Pulmonary artery endothelial cell (primary cell): ENCODE measurements at regions not wholly inside any gene's neighbourhood (a gene's known extent, or its start where the extent isn't known, plus 50 kb on each side); places are given as distances from the start of the nearest gene placed in this dataset.
"Not testable (repeated sequence)": the region's sequence is repeated elsewhere in the genome, so short reads cannot be mapped to it uniquely, and the experiment has no call there.

Source experiments
- DNase-seq: peaks from one replicate; pipeline ENCODE4 v3.0.0-alpha.2; 2011; ENCODE audit warnings: low read depth, low spot score

DNA sequence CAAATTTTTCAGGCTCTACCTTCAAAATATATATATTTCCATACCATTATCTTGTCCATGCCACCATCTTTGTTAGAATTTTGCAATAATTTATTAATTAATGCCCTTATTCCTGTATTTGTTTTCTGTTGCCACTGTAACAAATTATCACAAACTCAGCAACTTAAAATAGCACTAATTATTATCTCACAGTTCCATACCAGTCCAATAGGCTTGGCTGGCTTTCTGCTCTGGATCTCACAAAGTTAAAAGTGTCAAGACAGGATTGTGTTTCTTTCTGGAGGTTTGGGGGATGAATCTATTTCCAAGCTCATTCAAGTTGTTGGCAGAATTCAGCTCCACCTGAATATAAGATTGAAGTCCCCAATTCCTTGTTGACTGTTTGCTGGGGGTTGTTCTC lies 58.6 kb upstream of the SLC38A4 start:
- no peak for DNase-seq

DNA sequence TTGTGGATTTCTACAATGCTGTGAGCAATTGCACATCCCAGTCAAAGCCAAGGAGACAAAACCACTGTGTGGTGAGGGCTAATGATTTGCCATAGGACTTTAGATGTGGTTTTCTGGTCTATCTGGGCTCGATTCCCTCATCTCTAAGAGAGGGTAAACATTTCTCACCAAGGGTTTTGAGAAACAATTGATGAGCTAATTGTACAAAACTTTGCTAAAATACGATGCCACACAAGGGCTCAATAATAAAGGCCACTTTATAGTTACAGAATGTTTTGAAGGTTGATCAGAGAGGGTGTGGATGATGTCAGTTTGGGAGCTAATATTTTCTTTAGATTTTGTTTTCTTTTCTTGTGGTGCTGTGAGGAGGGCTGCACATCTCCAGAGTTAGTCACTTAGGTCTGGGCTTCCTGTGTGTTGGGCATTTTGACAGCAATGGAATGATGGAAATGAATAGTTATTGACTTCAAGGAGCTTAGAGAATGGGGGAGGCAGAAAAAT lies 60.8 kb upstream of the SLC38A4 start:
- DNase-seq, result no peak

DNA sequence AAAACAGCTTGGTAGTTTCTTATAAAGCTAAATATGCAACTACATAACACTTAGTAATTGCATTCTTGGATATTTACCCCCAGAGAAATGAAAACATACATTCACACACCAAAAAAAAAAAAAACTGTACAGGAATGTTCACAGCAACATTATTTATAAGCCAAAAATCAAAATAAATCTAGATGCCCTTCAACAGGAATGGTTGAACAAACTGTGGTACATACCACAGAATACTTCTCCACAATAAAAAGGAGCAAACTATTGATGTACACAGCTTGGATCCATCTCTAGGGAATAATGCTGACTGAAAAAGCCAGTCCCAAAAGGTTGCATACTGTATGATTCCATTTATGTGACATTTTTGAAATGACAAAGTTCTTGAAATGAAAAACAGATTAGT lies 62.1 kb upstream of the SLC38A4 start:
- no peak for DNase-seq

DNA sequence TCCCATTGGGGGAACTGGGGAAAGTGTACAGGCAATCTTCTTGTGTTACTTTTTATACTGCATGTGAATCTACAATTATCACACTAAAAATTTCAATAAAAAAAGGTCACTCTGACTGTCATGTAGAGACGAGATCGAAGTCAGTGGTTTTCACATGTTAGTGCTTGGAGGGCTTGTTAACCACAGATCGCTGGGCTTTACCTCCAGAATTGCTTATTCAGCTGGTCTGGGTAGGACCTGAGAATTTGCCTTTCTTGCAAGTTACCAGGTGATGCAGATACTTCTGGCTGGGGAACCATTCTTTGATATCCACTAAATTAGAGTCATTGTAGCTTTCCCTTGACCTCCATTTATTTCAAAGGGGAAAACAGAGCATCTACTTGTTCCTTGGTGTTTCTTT lies 62.8 kb upstream of the SLC38A4 start:
- no peak for DNase-seq

DNA sequence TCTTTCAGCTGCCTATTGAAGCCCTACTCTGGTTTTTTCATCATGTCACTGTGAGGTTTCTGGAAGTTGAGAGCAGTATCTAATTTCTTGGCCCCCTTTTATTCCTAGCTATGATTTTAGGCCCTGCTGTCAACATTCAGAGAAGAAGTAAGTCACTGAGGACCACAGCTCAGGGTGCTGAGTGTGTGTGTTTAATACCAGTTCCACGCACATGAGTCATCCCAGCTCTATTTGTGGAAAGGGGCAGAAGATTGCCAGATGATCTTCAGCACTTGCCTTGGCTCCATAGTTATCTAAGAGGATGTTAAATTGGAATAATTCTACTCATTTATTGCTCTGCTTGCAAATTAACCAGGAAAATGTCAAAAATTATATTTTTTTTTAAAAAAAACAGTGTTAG lies 65.5 kb upstream of the SLC38A4 start:
- no peak for DNase-seq

DNA sequence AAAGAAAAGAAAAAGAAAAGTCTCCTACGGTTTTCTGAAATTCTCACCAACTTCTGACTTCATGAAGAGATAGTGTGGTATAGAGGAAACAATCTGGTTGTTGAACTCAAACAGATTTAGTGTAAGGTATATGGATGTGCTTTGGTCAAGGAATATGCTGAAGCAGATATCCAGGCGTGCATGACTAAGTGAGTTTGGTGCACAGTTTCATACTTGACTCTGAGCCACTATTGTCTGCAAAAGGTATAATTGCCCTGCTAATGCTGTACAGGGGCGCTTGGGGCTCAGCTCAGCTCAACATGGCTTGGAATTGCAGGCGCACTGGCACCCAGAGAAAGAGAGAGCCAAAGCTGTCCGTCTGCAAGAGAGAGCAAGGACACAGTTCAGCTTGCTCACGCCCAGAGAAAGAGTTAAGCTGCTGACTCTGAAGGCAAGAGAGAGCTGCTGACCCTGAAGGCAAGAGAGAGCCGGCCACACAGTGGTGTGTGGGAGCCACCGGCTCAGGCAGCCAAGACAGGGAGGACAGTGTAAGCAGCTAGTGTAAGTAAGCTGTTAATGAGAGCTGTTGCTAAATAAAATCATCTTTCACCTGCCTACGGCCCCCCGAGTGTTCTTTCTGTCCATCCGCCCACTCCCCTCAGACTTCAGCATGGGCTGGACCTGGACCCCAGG lies 66.4 kb upstream of the SLC38A4 start:
- no peak for DNase-seq

DNA sequence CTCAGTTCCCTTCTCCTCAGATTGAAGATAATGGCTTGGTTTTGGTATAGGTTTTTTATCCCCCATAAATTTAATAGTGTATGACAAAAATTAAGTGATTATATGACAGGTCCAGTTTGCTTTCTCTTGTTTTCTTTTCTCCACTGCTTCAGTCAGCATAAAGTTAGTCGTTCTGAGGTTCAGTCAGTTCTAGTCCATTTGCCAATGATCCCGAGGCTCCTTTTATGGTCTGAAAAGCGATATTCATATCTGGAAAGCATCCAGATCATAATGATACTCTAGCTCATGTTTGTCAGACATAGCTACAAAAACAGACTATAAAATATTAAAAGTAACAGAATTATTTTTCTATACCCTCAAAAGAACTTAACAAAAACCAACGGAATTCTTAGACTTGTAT lies 67.1 kb upstream of the SLC38A4 start:
- no peak for DNase-seq

DNA sequence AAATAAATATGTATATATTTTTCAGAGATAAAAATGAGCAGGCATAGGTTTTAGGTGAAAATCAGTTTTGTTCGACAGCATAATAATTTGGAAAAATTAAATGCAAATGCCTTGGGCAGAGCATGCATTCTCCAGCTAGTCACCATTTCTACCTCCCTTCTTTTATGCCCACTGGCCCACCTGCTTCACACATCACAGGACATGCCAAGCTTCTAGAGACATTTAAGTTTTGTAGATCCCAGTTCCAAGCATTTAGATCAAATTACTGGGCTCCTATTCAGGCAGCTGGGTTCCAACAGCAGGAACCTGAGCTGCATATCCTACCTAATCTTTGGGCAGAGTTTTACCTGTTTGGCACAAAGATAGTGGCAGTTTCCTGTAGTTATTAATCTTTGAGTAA lies 67.6 kb upstream of the SLC38A4 start:
- DNase-seq, result no peak

DNA sequence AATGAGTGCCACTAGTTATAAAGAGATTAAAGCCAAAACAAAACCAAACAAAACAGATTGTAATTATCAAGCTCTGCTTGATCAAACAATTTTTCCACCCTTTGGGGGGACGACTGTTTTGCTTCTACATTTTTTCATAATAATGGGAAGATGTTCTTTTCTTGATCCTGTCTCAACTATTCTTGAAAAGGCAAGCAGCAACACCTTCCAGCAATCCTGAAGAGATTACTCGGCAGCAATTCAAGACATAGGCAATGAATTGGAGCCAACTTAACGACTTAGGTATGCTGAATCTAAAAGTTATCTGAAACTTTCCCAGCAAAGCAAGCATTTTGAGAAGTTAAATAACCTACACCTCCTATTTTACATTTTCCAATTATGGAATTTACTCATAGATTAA lies 69.9 kb upstream of the SLC38A4 start:
- no peak for DNase-seq

DNA sequence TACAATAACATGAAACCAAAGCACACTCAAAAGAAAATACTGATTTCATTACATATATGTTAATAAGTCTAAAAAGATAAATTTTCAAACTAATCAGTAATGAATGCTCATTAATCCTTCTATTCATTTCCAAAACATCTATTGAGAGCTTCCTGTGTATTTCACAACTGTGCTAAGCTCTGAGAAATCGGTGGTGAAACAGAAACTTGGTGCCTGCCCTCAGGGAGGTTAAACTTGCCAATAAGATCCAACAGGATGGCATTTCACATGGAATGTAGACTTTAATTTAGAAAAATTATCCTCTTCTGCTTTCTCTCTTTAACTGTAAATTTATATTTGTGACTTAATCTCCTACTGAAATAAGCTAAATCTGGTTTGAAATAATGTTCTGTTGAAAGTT lies 70.9 kb upstream of the SLC38A4 start:
- no peak for DNase-seq

DNA sequence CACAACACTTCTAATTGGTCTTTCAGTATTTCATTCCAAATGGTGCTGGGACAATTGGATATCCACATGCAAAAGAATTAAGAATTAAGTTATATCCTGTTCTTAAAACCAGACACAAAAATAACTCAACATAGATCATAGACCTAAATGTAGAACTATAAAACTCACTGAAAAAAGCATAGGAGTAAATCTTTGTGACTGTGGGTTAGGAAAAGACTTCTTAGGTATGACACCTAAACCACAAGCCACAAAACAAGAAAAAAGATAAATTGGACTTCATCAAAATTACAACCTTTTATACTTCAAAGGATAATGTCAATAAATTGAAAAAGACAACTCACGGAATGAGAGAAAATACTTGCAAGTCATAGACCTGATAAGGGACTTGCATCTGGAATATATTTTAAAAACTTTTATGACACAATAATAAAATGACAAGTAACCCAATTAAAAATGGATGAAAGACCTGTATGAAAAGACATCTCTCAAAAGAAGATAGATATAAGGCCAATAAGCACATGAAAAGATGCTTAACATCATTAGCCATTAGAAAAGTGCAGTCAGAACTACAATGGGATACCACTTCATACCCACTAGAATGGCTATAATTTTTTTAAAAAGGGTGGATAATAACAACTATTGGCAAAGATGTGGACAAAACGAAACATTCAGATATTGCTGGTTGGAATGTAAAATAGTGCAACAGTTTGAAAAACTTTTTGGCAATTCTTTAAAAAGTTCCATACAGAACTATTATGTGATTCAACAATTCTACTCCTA lies 72.5 kb upstream of the SLC38A4 start:
- DNase-seq, result no peak

DNA sequence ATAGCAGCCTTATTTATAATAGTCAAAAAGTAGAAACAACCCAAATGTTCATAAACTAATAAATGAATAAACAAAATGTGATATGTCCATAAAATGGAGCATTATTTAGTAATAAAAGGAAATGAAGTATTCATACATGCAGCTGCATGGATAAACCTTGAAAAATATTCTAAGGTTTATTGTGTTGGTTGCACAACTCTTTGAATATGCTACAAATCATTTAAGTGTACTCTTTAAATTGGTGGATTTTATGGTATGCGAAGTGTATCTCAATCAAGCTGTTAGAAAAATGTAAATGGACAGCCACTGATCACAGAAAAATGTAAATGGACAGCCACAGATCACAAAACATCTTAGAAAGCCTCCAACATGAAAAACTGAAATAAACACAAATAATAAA lies 73.2 kb upstream of the SLC38A4 start:
- DNase-seq, result no peak

DNA sequence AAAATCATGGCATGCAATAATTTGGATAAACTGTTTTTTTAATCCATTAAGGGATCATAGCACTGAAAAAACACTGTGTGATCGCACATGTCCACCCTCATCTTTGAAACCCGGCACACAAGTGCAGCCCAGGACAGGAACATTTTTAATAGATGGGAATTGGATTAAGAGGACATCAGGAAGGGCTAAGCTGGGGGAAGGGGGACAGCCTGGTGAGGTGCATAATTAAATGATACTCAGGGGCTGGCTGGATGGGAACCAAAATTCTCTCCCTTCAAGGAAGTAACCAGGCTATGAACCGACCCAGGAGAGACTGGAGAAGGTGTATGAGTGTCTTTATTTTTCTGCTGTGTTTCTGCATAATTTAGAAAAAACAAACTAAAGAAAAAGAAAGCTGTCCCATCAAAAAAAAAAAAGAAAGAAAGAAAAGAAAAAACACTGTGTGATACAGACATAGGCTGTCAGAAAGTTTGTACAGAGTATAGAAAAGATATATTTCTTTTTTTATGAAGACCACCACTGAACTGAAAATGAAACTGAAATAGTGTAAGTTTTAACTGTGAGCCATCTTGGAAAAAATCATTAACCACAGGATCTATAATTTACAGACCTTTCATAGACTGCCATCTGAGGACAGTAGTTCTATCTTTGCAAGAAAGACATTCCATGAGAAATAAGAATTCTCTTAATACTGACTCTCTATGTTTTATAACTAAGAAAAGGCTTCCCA lies 75.1 kb upstream of the SLC38A4 start:
- no peak for DNase-seq

DNA sequence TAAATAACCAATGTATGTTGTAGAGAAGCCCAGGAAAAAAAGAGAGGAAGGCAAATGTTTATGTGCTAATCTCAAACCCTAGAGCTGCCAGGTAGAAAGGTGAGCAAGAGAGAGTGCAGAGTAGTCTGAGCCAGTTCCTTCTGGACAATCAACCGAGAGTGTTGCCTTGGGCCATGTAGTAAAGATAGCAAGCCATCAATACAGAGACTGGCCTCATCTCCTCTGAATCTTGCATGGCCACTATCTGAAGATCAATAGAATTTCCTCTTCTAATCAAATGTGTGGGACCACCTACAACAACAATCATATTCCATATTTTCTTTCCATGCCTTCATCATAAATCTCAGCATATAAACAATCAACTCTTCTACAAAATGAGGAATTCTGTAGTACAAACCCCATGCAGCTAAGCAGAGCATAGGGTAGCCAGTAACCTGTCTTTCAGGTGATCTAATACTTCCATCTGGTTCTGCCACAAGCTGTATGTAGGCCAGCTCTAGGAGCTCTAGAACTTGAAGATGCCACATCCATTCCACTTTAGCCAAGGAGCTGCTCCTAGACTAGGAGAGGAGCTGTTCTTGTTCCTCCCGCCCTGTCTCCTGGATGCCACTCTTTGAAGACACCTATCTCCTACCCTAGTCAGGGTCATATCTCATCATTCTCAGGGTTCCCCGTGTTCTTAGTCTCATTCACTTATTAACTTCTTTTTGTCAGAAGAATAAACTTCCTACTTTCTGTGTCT lies 75.8 kb upstream of the SLC38A4 start:
- DNase-seq, result no peak

DNA sequence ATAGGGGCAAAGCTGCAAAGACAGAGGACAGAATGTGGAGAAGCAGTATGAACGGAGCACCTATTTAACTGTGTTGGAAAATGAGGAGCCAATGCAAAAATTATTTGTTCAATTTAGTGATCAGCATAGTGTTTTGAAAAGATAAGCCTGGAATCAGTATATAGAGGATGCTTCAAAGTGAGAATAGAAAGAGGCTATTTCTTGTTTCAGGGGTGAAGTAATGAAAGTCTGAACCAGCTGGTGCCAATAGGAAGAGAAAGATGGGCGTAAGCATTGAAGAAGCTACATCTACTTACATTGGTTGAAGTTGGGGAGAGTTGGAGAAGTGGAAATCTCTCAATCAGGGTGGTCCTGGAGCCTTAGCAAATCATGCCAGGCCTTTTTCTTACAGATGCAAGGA lies 77.3 kb upstream of the SLC38A4 start:
- no peak for DNase-seq

DNA sequence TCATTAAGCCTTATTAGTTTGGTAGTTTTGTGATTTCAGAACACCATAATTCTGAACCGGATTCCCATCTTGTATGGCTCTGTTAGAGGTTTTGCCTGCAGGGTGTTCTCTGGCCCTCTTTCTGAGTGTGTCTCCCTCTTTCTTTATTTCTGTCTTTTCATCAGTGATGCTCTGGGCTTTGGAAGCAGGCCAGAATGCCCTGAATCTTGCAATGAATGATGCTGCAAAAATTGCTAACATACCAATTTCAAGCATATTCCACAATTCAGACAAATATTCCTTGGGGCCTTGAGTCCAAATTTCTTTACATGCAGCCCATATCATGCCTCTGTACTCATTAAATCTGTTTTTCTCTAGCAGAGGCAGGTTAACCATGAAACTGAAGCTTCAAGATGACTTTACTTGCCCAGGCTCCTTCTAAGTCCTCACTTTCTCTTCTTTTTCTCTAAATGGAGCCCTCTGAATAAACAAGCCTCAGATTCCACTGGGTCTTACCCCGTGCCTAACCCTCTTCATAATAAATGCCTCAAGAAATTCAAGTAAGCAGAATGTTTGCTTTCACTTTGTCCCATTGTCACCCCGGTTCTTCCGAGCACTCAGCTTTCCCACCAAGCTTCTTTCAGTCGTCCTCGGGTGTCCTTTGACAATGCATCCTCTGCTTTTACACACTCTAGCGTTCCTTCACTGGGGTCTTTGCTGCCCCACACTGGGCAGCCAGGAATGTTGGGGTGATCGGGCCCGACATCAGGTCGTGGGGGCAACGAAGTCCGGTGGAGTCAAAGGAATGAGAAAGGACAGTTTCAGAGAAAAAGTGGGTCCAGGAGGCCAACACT lies 78.8 kb upstream of the SLC38A4 start:
- no peak for DNase-seq

DNA sequence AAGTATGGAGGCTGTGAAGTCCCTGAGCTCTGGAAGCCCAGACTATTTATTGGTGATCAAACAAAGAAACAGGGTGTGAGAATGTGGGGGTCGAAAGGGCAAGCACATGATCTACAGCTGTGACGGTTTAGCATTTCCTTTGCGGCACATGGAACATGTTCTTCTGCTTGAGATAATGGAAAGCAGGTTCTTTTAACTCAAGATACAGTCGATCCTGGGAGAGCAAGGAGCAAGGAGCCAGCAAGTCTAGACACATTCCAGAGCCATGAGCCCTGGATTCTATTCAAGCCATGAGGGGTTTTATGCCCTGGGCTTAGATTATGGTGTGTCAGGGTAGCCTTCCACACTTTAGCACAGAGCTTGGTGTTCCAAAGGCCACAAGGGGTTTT lies 79.4 kb upstream of the SLC38A4 start:
- not testable (repeated sequence) for DNase-seq

DNA sequence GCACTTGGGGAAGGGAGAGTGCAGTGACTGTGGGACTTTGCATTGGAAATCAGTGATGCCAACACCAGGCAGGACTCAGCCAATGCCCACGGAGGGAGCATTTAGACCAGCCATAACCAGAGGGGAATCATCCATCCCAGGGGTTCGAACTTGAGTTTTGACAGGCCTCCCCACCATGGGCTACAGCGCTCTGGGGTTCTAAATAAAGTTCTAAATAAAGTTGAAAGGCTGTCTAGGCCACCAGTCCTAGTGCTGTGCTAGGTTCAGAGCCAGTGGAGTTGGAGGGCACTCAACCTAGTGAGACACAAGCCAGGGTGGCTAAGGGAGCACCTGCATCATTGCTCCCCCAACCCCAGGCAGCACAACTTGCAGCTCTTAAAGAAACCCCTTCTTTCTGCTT lies 82.0 kb upstream of the SLC38A4 start:
- DNase-seq, result no peak

DNA sequence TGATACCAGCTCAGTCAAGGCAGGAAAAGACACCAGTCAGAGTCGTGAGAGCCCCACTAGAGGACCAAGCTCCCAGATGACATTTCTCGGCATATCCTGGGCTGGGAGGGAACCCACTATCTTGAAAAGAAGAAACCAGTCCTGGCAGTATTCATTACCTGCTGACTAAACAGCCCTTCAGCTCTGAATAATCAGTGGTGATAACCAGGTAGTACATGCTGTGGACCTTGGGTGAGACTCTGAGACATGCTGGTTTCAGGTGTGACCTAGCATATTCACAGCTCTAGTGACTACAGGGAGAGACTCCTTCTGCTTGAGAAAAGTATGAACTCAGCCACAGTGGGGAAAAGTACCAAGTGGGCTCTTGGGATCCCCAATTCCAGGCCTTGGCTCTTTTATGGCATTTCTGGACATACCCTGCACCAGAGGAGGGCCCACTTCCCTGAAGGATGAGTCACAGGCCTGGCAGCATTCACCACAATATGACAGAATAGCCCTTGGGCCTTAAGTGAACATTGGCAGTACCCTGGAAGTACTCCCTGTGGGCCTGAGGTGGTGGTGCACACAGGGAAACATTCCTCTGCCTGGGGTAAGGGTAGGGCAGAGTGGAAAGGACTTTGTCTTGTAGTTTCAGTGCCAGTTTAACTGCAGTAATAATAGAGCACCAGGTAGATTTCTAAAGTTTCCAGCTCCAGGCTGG lies 82.6 kb upstream of the SLC38A4 start:
- DNase-seq, result no peak

DNA sequence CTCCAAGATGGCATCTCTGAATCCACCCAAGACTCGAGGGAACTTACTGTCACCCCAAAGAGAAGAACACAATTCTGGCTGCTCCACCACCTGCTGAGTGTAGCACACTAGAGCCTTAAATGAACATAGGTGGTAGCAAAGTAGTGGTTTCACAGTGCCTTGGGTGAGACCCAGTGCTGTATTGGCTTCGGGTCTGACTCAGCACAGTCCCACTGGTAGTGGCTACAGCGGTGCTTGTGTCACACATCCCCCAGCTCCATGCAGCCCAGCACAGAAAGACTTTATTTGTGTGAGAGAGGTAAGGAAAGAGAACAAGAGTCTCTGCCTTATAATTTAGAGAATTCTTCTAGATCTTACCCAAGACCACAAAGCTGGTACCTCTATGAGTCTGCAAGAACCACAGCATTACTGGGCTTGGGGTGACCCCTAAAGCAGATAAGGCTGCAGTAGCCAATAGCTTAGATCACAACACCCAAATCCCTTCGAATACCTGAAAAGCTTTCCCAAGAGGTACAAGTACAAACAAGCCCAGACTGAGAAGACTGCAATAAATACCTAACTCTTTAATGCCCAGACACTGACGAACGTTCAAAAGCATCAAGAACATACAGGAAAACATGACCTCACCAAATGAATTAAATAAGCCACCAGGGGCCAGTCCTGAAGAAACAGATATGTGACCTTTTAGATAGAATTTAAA lies 83.3 kb upstream of the SLC38A4 start:
- DNase-seq, result no peak
